Renal pelvis (tissue), 1 donor: ENCODE measurements at regions not wholly inside any gene's neighbourhood (a gene's known extent, or its start where the extent isn't known, plus 50 kb on each side); places are given as distances from the start of the nearest gene placed in this dataset.

Experiments
- DNase-seq: peaks from one replicate; pipeline ENCODE4 v3.0.0-alpha.2; 2013

- DNase-seq = no peak
Measured at GRCh38 chr9:14520341-14520740, 172.9 kb downstream of the ZDHHC21 start.

DNA sequence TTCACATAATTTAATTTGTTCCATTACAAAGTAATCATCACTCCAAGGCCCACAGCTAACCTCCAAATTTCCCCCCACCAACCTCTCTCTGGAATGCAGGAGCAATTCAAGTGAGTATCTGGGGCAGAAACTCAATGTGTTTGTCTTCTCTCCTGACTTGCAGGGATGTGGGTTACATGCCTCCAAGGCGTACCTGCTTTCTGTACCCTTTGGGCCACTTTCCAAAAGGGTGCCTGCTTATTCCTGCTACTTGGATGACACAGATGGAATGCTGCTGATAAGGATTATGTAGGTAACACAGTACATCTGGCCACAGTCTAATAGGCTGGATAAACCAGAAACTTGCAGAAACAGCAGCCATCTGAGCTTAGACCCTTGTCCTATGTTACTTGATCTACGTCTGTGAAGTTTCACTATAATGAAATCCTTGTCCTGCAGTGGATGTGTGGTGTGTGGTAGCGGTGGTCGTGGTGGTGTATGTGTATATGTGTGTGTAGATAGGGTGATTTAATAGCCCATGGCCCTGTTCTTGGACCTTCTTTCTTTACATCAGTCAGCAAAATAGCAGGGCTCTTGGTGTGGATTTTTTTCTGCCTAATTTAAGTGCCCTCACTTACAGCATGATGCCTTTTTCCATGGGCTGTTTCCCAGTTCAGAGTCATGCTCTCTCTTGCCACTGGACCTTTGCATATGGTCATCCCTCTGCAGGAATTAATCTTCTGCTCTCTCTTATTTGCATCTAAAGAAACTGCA is 175.9 kb downstream of the ZDHHC21 start:
- DNase-seq = no peak

DNA sequence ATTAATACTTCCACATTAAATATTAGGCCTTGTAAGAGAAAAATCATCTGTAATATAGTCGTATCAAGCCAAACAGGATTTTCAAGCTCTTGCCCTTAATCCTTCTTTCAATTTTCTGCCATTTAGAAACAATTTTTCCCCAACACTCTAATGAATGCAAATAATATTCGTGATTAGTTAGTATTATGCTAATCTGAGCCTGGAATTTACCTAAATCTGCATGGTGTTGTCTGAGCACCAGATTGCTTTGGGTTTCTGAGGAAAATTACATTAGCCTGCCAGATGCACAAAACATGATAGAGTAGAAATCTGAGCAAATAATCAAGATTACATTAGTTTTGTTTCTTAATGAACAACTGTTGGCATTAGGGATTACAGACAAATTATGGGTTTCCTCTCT is 176.6 kb downstream of the ZDHHC21 start:
- DNase-seq = no peak

- no peak for DNase-seq
Measured at GRCh38 chr9:14515571-14516198, 177.5 kb downstream of the ZDHHC21 start.

GRCh38 chr9:14515049-14515448 is 178.2 kb downstream of the ZDHHC21 start:
- DNase-seq = no peak

GRCh38 chr9:14512942-14513341 is 180.3 kb downstream of the ZDHHC21 start:
- DNase-seq = no peak

DNA sequence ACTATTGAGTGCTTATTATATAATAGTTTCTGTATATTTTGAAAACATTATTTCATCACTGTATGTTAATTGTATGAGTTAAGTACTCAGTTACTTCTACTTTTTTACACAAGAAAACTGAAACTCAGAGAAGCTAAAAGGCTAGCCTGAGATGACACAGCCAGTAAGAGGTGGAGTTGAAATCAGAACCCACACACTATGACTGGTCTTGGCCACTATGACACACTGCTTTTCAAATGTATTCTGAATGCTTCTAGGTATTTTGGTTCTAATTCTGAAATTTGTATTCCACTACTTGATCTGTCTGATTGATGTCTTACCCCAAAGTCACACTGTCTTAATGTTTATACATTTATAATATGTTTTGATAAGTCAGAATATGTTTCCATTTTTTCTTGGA is 181.8 kb downstream of the ZDHHC21 start:
- no peak for DNase-seq

DNA sequence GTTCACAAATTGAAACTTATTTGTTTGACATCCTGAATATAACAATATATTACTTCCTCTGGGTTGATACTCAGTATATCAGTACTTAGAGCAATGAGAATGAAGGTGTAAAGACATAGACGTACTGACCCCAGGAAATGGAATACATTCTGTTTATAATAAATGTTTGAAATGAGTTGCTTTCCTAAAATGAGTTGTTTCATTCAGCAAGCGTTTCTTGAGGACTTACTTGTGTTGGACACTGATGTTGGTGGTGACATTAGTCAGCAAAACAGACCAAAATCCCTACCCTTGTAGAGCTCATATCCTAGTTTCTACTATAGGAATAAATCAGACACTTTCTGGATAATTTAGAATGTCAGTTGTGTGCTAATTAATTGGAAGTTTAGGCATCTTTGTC is 184.3 kb downstream of the ZDHHC21 start:
- no peak for DNase-seq

DNA sequence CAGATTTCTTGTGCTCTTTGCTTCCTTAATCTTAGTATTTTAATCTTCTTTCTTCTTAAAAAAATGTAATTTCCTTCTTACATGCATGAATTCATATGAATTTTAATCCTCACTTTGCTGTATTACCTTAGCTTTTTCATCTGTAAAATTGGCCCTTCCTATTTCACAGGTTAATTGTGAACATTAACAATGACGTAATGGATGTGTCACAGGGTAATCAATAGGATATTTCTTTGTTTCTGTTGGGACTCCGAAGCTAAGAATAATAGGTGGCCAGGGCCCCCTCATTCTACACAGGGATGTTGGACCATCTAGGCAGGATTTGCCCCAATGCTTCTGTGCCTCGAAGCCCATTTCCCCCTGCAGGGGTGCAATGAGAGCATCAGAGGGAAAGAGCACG is 187.4 kb upstream of the NFIB start:
- no peak for DNase-seq

DNA sequence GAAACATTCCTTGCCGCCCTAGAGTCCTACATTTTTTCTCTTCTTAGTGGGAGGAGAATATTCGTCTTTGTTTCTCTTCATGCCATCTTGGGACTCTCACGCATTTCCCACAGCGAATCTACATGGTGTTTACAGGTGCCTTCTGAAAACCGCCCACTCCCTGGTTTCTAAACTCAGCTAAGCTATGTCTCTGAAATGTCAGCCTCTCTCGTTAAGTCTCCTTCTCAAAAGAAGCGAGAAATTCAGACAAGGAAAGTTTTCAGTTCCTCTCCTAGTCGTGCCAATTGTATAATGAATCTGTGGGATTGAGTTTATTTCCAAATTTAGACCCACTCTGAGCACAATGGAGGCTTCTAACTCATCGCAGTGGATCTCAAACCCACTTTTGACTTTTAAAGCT is 186.8 kb upstream of the NFIB start:
- DNase-seq = no peak

GRCh38 chr9:14499976-14500375 is 186.0 kb upstream of the NFIB start:
- DNase-seq = no peak

GRCh38 chr9:14498824-14499223 is 184.9 kb upstream of the NFIB start:
- no peak for DNase-seq

DNA sequence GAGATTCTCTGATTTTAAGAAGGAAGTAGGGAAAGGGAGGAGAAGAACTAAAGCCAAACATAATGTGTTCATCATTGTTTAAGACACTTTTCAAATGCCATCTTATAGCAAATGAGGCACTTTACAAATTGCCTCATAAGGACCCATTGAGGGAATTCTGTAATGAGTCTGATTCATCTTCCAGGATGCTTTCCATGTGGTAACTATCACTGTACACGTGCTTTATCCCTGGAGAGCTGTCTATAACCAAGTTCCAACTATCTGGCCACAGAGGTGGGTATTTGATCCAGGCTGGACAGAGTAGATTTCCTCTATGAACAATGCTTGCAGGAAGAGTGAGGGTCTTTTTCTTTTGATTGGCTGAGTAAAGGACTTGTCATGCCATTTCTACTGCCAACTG is 183.5 kb upstream of the NFIB start:
- no peak for DNase-seq

GRCh38 chr9:14488421-14489190 is 174.7 kb upstream of the NFIB start:
- DNase-seq = no peak

- no peak for DNase-seq
Measured at GRCh38 chr9:14487547-14488185, 173.7 kb upstream of the NFIB start.

- DNase-seq = no peak
Measured at GRCh38 chr9:14485366-14485765, 171.4 kb upstream of the NFIB start.

GRCh38 chr9:14482856-14483255 is 168.9 kb upstream of the NFIB start:
- no peak for DNase-seq

DNA sequence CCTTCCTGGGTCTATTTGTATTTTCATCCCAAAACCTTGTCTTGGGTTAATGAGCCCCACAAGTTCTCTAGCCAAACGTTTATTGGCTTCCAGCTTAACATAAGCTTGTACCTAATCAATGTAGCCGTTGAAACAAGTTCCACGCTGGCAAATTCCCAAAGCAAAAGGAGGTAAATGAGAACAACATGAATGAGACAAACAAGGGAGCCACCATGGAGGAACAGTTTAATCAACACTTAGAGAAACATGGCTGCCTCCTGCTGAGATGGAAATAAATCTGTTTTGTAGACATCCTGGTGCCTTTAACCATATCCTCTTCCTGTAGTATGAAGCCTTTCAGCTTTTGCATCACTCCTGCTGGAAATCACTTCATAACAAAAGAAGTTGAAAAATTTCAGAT is 166.6 kb upstream of the NFIB start:
- no peak for DNase-seq

GRCh38 chr9:14479163-14479560 is 165.2 kb upstream of the NFIB start:
- DNase-seq = no peak

DNA sequence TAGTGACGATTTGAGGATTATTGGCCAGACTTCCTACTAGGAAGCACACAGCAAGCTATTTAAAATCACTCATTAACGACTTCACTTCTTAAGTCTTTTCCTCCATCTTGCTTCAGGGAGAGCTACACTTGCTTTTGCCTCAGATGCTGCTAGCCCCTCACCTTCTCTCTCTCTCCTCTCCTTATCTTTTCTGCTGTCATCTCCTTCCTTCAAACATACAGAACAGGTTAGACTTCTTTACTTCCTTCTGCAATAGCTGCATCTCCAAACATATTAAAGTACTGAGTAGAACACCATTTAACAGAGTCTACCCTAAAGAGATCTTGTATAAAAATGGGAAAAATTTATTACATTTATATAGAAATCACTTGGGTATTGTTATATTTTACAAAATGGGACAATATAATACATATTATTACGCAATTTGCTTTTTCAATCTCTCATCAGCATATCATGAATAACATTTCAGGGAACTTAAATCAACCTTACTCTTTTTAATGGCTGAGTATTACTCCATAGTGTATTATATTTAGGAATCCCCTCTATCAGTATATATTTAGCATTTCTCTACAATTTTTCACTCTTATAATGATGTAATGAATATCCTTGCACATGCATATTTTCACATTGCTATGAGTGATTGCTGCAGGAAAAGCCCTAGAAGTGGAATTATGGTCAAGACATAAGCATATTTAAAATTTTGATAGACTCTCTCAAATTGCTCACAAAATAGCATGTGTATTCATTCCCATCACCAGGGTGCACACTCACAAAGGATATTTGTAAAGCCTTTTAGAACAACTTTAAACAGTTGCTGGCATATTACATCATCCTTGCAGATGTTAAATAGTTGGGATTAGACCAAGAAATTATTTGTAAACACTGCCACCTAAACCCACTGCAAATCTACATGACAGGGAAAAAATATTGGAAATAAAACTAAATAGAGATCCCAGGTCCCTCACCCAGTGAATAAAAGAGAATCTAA is 164.5 kb upstream of the NFIB start:
- DNase-seq = no peak

DNA sequence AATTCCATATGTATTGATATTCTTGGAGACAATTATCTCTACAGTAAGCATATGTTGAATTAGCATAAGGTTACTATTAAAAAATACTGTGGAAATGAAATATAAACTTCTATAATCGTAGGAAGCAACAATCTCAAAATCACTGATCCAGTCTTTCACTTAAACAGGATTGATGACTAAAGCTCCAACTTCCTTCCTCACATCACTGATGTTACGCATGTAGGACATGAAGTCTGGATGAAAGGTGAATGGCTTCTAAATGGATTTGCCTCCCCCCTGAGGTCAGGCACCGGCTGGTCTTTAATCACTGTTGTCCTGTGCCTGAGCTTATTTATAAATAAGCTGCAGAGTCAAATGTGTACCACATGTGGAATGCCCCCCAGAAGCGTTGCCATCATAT is 157.1 kb upstream of the NFIB start:
- DNase-seq = no peak
